Sigmoid colon (tissue), 6 donors: ENCODE measurements at regions not wholly inside any gene's neighbourhood (a gene's known extent, or its start where the extent isn't known, plus 50 kb on each side); places are given as distances from the start of the nearest gene placed in this dataset.
A peak's percentile ranks its signal among the peaks of the same experiment; 100 is the strongest.

Source experiments
- DNase-seq: peaks from one replicate; pipeline ENCODE4 v3.0.0-alpha.2; 2019
- H3K27ac ChIP-seq, 4 donors: fragments of 200-600 bp; sonication (generic); one replicate each; pipeline ENCODE4 v1.5.1; 2016 to 2019; ENCODE audit warnings: mild to moderate bottlenecking in 1 of 4
- H3K27me3 ChIP-seq, 3 donors: fragments of 200-600 bp; sonication (generic); one replicate each; pipeline ENCODE4 v1.5.1; 2019; ENCODE audit warnings: mild to moderate bottlenecking in 1 of 3
- H3K36me3 ChIP-seq, 4 donors: fragments of 200-600 bp; sonication (generic); one replicate each; pipeline ENCODE4 v1.5.1; 2016 to 2019
- H3K4me1 ChIP-seq, 4 donors: fragments of 200-600 bp; sonication (generic); one replicate each; pipeline ENCODE4 v1.5.1; 2017 to 2019
- H3K4me3 ChIP-seq, 4 donors: fragments of 200-600 bp; sonication (generic); one replicate each; pipeline ENCODE4 v1.5.1; 2017 to 2019; ENCODE audit warnings: mild to moderate bottlenecking in 2 of 4, moderate library complexity in 1 of 4
- H3K9me3 ChIP-seq, 4 donors: fragments of 200-600 bp in 3 of 4; sonication (generic) in 3 of 4; one replicate each; pipeline versions ENCODE4 v1.5.1 to v1.6.1; 2013 to 2019
- EP300 ChIP-seq, 4 donors: sonication (generic); formaldehyde crosslinking; IDR thresholded peaks; one replicate each; pipeline ENCODE4 v1.6.1; 2017; ENCODE audit warnings: antibody characterized with exemption in 4 of 4
- POLR2A ChIP-seq, 2 donors: fragments of 450-650 bp; IDR thresholded peaks; one replicate each; pipeline ENCODE4 v1.6.1; 2016; ENCODE audit warnings: antibody characterized with exemption in 2 of 2, mild to moderate bottlenecking in 2 of 2, moderate library complexity in 2 of 2
- POLR2AphosphoS5 ChIP-seq, 4 donors: sonication (generic); formaldehyde crosslinking; IDR thresholded peaks; one replicate each; pipeline ENCODE4 v1.6.1; 2017; ENCODE audit warnings: antibody characterized with exemption in 4 of 4
- WGBS, 2 donors: extraction: QIAGEN DNeasy Blood & Tissue Kit; methylation state at CpG; one replicate each; pipeline ENCODE4 v1.1.7; 2013; 5-methylcytosine and 5-hydroxymethylcytosine counted together
- intact Hi-C: fragments of 100-400 bp; cut with DNase I; formaldehyde crosslinking; loops from one replicate; pipeline ENCODE4 v1.15.1; 2023
- TF ChIP-seq, protein P1 (sequence below), 4 experiments: fragments of 450-650 bp in 3 of 4; fragments of 200-600 bp in 1 of 4; IDR thresholded peaks; one replicate each; pipeline ENCODE4 v1.5.1; 2016 to 2019; ENCODE audit warnings: antibody characterized with exemption in 4 of 4, mild to moderate bottlenecking in 3 of 4, moderate library complexity in 2 of 4
- donor health status: healthy with polysubstance abuse.
- donor health status: healthy.

DNA sequence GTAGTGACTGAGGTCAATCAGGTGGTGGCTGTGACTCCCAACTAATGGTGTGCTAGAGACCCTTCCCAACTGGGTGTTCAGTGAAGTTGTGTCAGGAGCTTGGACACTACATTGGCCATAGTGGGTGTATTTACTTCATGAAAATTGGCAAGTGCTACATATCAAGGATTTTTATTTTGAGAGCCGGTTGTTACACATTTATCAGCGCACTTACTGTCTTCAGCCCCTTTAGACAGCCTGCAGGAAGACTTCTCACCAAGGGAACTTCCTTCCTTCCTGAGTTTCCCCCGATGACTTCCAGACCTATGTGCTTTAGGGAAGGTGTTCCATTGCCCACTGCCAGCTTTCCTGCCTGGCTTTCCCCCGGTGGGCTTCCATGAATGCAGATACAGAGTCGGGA is 261.2 kb downstream of the CBLN1 start:
- no peak for DNase-seq

GRCh38 chr16:49019831-49020230 is 261.8 kb downstream of the CBLN1 start:
- Histone ChIP-seq H3K27me3 (no peaks in the 10 kb centered on the region), H3K36me3 (no peaks in the 10 kb centered on the region), H3K4me1 (peaks cover 0 to 66% (median 57%) of the 10 kb centered on the region in 4 donors), H3K9me3 (no peaks in the 10 kb centered on the region), H3K4me3 (no peak overlapping the region), H3K27ac (peak overlapping the region in 3 of 4 donors; percentile 62 to 79 (median 69))
- TF ChIP-seq, protein P1, sequence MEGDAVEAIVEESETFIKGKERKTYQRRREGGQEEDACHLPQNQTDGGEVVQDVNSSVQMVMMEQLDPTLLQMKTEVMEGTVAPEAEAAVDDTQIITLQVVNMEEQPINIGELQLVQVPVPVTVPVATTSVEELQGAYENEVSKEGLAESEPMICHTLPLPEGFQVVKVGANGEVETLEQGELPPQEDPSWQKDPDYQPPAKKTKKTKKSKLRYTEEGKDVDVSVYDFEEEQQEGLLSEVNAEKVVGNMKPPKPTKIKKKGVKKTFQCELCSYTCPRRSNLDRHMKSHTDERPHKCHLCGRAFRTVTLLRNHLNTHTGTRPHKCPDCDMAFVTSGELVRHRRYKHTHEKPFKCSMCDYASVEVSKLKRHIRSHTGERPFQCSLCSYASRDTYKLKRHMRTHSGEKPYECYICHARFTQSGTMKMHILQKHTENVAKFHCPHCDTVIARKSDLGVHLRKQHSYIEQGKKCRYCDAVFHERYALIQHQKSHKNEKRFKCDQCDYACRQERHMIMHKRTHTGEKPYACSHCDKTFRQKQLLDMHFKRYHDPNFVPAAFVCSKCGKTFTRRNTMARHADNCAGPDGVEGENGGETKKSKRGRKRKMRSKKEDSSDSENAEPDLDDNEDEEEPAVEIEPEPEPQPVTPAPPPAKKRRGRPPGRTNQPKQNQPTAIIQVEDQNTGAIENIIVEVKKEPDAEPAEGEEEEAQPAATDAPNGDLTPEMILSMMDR (IDR thresholded peaks at IDR 0.05), result no peak
- TF ChIP-seq POLR2AphosphoS5 (IDR thresholded peaks at IDR 0.05), result peak in 2 of 4 donors; percentile 23 to 32
- 34 to 66% methylated on average over 13 of the region's 13 CpGs for WGBS, 2 donors
- intact Hi-C loops, result loop anchor here (2.0 kb wide), 1 partner anchor 15 kb away; no protein-coding TSS in a partner anchor
- DNase-seq, result peak; percentile 75

More for the DNA sequence above, 261.2 kb downstream of the CBLN1 start:
- no peak overlapping the region for H3K4me3 ChIP-seq
- peaks cover 0 to 60% (median 51%) of the 10 kb centered on the region in 4 donors for H3K4me1 ChIP-seq
- H3K27me3 ChIP-seq, result no peaks in the 10 kb centered on the region
- peak overlapping the region in 3 of 4 donors; percentile 62 to 79 (median 69) for H3K27ac ChIP-seq
- H3K36me3 ChIP-seq, result no peaks in the 10 kb centered on the region
- no peaks in the 10 kb centered on the region for H3K9me3 ChIP-seq
- 42 to 72% methylated on average over 5 of the region's 5 CpGs for WGBS, 2 donors
- TF ChIP-seq POLR2AphosphoS5 (IDR thresholded peaks at IDR 0.05), result no peak
- no peak for TF ChIP-seq EP300 (IDR thresholded peaks at IDR 0.05)
- TF ChIP-seq POLR2A (IDR thresholded peaks at IDR 0.05), result no peak
- TF ChIP-seq, protein P1 (IDR thresholded peaks at IDR 0.05), result no peak
- intact Hi-C loops, result loop anchor here (2.0 kb wide), 1 partner anchor 16 kb away; no protein-coding TSS in a partner anchor

- no peak for DNase-seq
- peaks cover 0 to 68% (median 58%) of the 10 kb centered on the region in 4 donors for H3K4me1 ChIP-seq
- H3K4me3 ChIP-seq, result no peak overlapping the region
- no peaks in the 10 kb centered on the region for H3K27me3 ChIP-seq
- no peaks in the 10 kb centered on the region for H3K9me3 ChIP-seq
- TF ChIP-seq POLR2A (IDR thresholded peaks at IDR 0.05) (no peak), POLR2AphosphoS5 (IDR thresholded peaks at IDR 0.05) (no peak), EP300 (IDR thresholded peaks at IDR 0.05) (no peak)
- TF ChIP-seq, protein P1 (IDR thresholded peaks at IDR 0.05), result no peak
- H3K27ac ChIP-seq, result peak overlapping the region in 3 of 4 donors; percentile 62 to 79 (median 69)
- no peaks in the 10 kb centered on the region for H3K36me3 ChIP-seq
- intact Hi-C loops, result no loop called here
- WGBS, 2 donors, result 14 to 16% methylated on average over 14 of the region's 14 CpGs
These were observed 262.5 kb downstream of the CBLN1 start for GRCh38 chr16:49019081-49019633.

- no peaks in the 10 kb centered on the region for H3K27me3 ChIP-seq
- intact Hi-C loops, result no loop called here
- WGBS, 2 donors, result 42 to 75% methylated on average over 3 of the region's 3 CpGs
These were observed 263.2 kb downstream of the CBLN1 start for GRCh38 chr16:49018259-49018931.

More at GRCh38 chr16:49018259-49018931, 263.2 kb downstream of the CBLN1 start:
- no peaks in the 10 kb centered on the region for H3K9me3 ChIP-seq
- DNase-seq, result no peak
- H3K4me3 ChIP-seq, result no peak overlapping the region
- no peak overlapping the region for H3K27ac ChIP-seq
- peaks cover 0 to 73% (median 62%) of the 10 kb centered on the region in 4 donors for H3K4me1 ChIP-seq
- TF ChIP-seq, protein P1 (IDR thresholded peaks at IDR 0.05), result no peak
- TF ChIP-seq EP300 (IDR thresholded peaks at IDR 0.05), result no peak
- TF ChIP-seq POLR2A (IDR thresholded peaks at IDR 0.05), result no peak
- no peak for TF ChIP-seq POLR2AphosphoS5 (IDR thresholded peaks at IDR 0.05)
- H3K36me3 ChIP-seq, result no peaks in the 10 kb centered on the region
